GM21528 (cell line): ENCODE measurements at regions not wholly inside any gene's neighbourhood (a gene's known extent, or its start where the extent isn't known, plus 50 kb on each side); places are given as distances from the start of the nearest gene placed in this dataset.
"Not testable (repeated sequence)": the region's sequence is repeated elsewhere in the genome, so short reads cannot be mapped to it uniquely, and the experiment has no call there.

Source experiments
- ATAC-seq: cut with Tn5 transposase; IDR thresholded peaks from one replicate; pipeline ENCODE4 v1.9.1; 2021; ENCODE audit warnings: mild to moderate bottlenecking, moderate library complexity; ENCODE audit not compliant: unreplicated experiment, low FRiP score

- no peak for ATAC-seq
These were observed 285.5 kb upstream of the SFSWAP start for GRCh38 chr12:131425112-131426075.

GRCh38 chr12:131428091-131428685 is 282.7 kb upstream of the SFSWAP start:
- no peak for ATAC-seq

- not testable (repeated sequence) for ATAC-seq
These were observed 281.7 kb upstream of the SFSWAP start for GRCh38 chr12:131429221-131429620.

- ATAC-seq: not testable (repeated sequence)
These were observed 281.2 kb upstream of the SFSWAP start for GRCh38 chr12:131429697-131430096.

- no peak for ATAC-seq
These were observed 280.6 kb upstream of the SFSWAP start for GRCh38 chr12:131430158-131430742.

- ATAC-seq: not testable (repeated sequence)
These were observed 279.7 kb upstream of the SFSWAP start for GRCh38 chr12:131431126-131431655.

- ATAC-seq: no peak
These were observed 278.2 kb upstream of the SFSWAP start for GRCh38 chr12:131432532-131433260.

GRCh38 chr12:131434208-131435125 is 276.4 kb upstream of the SFSWAP start:
- ATAC-seq: no peak

- no peak for ATAC-seq
These were observed 273.8 kb upstream of the SFSWAP start for GRCh38 chr12:131436922-131437705.

- ATAC-seq: no peak
These were observed 273.0 kb upstream of the SFSWAP start for GRCh38 chr12:131437706-131438492.

- not testable (repeated sequence) for ATAC-seq
These were observed 272.4 kb upstream of the SFSWAP start for GRCh38 chr12:131438493-131438835.

- ATAC-seq: no peak
These were observed 272.0 kb upstream of the SFSWAP start for GRCh38 chr12:131438881-131439280.

- not testable (repeated sequence) for ATAC-seq
These were observed 271.1 kb upstream of the SFSWAP start for GRCh38 chr12:131439752-131440151.

- ATAC-seq: not testable (repeated sequence)
These were observed 270.5 kb upstream of the SFSWAP start for GRCh38 chr12:131440209-131441059.

- ATAC-seq: no peak
These were observed 269.9 kb upstream of the SFSWAP start for GRCh38 chr12:131441060-131441396.

- no peak for ATAC-seq
These were observed 269.1 kb upstream of the SFSWAP start for GRCh38 chr12:131441638-131442336.
